ENCODE measurements at regions not wholly inside any gene's neighbourhood (a gene's known extent, or its start where the extent isn't known, plus 50 kb on each side); places are given as distances from the start of the nearest gene placed in this dataset.

GRCh38 chr4:138037696-138038095 lies 204.5 kb downstream of the SLC7A11 start:
- Mint-ChIP-seq H3K27me3 (ENCODE audit: insufficient read depth) (no peaks in the 10 kb centered on the region), H3K9me3 (0 out of 2 replicates have a peak, but pooled peaks cover 4% of the 10 kb centered on the region), H3K4me3 (no peak overlapping the region), H3K27ac (peak overlapping the region; percentile 65), H3K36me3 (ENCODE audit: low read depth) (peaks cover 7% of the 10 kb centered on the region; the same call in 1 of the 2 replicates), H3K4me1 (ENCODE audit: low read depth) (peaks cover 58% of the 10 kb centered on the region)
- peak; percentile 61 for DNase-seq
- no peak for TF ChIP-seq CTCF (IDR thresholded peaks at IDR 0.05)

- Mint-ChIP-seq H3K4me3 (no peak overlapping the region), H3K27ac (peak overlapping the region; percentile 82), H3K36me3 (ENCODE audit: low read depth) (peaks cover 7% of the 10 kb centered on the region; the same call in 1 of the 2 replicates), H3K4me1 (ENCODE audit: low read depth) (peaks cover 58% of the 10 kb centered on the region), H3K9me3 (0 out of 2 replicates have a peak, but pooled peaks cover 4% of the 10 kb centered on the region), H3K27me3 (ENCODE audit: insufficient read depth) (no peaks in the 10 kb centered on the region)
- peak; percentile 79 for DNase-seq
- TF ChIP-seq CTCF (IDR thresholded peaks at IDR 0.05), result peak; percentile 87
These were observed 206.3 kb downstream of the SLC7A11 start for GRCh38 chr4:138035781-138036258.

GRCh38 chr4:138034871-138035270 lies 207.3 kb downstream of the SLC7A11 start:
- peaks cover 4% of the 10 kb centered on the region; the same call in 1 of the 2 replicates for H3K36me3 Mint-ChIP-seq (ENCODE audit: low read depth)
- peak overlapping the region; percentile 82 for H3K27ac Mint-ChIP-seq
- H3K4me1 Mint-ChIP-seq (ENCODE audit: low read depth), result peaks cover 56% of the 10 kb centered on the region
- H3K9me3 Mint-ChIP-seq, result 0 out of 2 replicates have a peak, but pooled peaks cover 1% of the 10 kb centered on the region
- no peak overlapping the region for H3K4me3 Mint-ChIP-seq
- peak; percentile 73 for DNase-seq
- no peak for TF ChIP-seq CTCF (IDR thresholded peaks at IDR 0.05)
- no peaks in the 10 kb centered on the region for H3K27me3 Mint-ChIP-seq (ENCODE audit: insufficient read depth)

- Mint-ChIP-seq H3K4me3 (no peak overlapping the region), H3K27me3 (ENCODE audit: insufficient read depth) (no peaks in the 10 kb centered on the region), H3K4me1 (ENCODE audit: low read depth) (peaks cover 35% of the 10 kb centered on the region), H3K27ac (no peak overlapping the region), H3K36me3 (ENCODE audit: low read depth) (no peaks in the 10 kb centered on the region), H3K9me3 (no peaks in the 10 kb centered on the region)
- TF ChIP-seq CTCF (IDR thresholded peaks at IDR 0.05), result no peak
- DNase-seq, result no peak
These were observed 209.9 kb downstream of the SLC7A11 start for GRCh38 chr4:138032222-138032621.

- no peak for TF ChIP-seq CTCF (IDR thresholded peaks at IDR 0.05)
- Mint-ChIP-seq H3K9me3 (no peaks in the 10 kb centered on the region), H3K27ac (no peak overlapping the region)
These were observed 211.8 kb downstream of the SLC7A11 start for GRCh38 chr4:138030375-138030774.

More at GRCh38 chr4:138030375-138030774, 211.8 kb downstream of the SLC7A11 start:
- no peak for DNase-seq
- Mint-ChIP-seq H3K36me3 (ENCODE audit: low read depth) (no peaks in the 10 kb centered on the region), H3K4me3 (no peak overlapping the region), H3K27me3 (ENCODE audit: insufficient read depth) (no peaks in the 10 kb centered on the region), H3K4me1 (ENCODE audit: low read depth) (peaks cover 17% of the 10 kb centered on the region)
